ENCODE measurements at regions not wholly inside any gene's neighbourhood (a gene's known extent, or its start where the extent isn't known, plus 50 kb on each side); places are given as distances from the start of the nearest gene placed in this dataset.

DNA sequence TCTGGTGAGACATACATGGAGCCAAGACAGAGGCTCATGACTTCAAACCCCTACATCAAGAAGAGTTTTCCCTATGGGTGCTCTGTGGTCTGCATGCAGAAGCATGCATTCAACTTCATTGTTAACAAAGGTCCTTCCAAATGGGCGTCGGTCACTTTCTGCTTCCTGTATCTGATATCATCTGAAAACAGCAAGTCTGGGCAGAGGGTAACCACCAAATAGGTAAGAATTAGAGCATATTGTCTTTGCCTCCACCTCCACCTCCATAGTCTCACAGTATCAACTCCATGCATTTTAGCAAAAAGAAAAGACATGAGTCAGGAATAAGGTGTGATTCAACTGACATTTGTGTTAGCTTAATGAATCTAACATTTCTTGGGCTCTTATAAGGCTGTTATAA is 462.9 kb downstream of the DMRT2 start:
- TF ChIP-seq, protein P1, sequence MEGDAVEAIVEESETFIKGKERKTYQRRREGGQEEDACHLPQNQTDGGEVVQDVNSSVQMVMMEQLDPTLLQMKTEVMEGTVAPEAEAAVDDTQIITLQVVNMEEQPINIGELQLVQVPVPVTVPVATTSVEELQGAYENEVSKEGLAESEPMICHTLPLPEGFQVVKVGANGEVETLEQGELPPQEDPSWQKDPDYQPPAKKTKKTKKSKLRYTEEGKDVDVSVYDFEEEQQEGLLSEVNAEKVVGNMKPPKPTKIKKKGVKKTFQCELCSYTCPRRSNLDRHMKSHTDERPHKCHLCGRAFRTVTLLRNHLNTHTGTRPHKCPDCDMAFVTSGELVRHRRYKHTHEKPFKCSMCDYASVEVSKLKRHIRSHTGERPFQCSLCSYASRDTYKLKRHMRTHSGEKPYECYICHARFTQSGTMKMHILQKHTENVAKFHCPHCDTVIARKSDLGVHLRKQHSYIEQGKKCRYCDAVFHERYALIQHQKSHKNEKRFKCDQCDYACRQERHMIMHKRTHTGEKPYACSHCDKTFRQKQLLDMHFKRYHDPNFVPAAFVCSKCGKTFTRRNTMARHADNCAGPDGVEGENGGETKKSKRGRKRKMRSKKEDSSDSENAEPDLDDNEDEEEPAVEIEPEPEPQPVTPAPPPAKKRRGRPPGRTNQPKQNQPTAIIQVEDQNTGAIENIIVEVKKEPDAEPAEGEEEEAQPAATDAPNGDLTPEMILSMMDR (IDR thresholded peaks at IDR 0.05) = no peak
- TF ChIP-seq POLR2A (IDR thresholded peaks at IDR 0.05) (no peak), POLR2AphosphoS5 (IDR thresholded peaks at IDR 0.05) (no peak)
- H3K27ac ChIP-seq = no peak overlapping the region
- H3K36me3 ChIP-seq = no peaks in the 10 kb centered on the region
- intact Hi-C loops (cut with DNase I; ENCODE audit: low total_unique reads) = no loop called here
- H3K4me3 ChIP-seq = no peak overlapping the region
- no peak for DNase-seq (ENCODE audit: low spot score in 2 of 2)
- no peaks in the 10 kb centered on the region for H3K4me1 ChIP-seq
- H3K27me3 ChIP-seq = no peaks in the 10 kb centered on the region
- no peaks in the 10 kb centered on the region for H3K9me3 ChIP-seq

DNA sequence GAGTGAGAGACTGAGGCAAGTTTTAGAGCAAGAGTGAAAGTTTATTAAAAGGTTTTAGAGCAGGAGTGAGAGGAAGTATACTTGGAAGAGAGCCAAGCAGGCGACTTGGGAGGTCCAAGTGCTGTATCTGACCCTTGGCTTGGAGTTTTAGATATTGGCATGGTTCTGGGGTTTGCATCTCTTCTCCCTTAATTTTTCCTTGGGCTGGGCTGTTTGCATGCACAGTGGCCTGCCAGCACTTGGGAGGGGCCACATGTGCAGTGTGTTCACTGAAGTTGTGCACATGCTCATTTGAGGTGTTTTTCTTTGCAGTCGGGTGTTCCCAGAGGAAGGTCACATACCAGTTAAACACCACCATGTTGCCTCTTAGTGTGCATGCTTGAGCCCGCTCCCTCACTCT is 464.1 kb downstream of the DMRT2 start:
- no peak for TF ChIP-seq POLR2AphosphoS5 (IDR thresholded peaks at IDR 0.05)
- TF ChIP-seq, protein P1 (IDR thresholded peaks at IDR 0.05) = no peak
- H3K4me3 ChIP-seq = no peak overlapping the region
- intact Hi-C loops (cut with DNase I; ENCODE audit: low total_unique reads) = no loop called here
- no peak overlapping the region for H3K27ac ChIP-seq
- H3K4me1 ChIP-seq = no peaks in the 10 kb centered on the region
- H3K27me3 ChIP-seq = no peaks in the 10 kb centered on the region
- H3K36me3 ChIP-seq = no peaks in the 10 kb centered on the region
- DNase-seq (ENCODE audit: low spot score in 2 of 2) = no peak
- no peaks in the 10 kb centered on the region for H3K9me3 ChIP-seq

DNA sequence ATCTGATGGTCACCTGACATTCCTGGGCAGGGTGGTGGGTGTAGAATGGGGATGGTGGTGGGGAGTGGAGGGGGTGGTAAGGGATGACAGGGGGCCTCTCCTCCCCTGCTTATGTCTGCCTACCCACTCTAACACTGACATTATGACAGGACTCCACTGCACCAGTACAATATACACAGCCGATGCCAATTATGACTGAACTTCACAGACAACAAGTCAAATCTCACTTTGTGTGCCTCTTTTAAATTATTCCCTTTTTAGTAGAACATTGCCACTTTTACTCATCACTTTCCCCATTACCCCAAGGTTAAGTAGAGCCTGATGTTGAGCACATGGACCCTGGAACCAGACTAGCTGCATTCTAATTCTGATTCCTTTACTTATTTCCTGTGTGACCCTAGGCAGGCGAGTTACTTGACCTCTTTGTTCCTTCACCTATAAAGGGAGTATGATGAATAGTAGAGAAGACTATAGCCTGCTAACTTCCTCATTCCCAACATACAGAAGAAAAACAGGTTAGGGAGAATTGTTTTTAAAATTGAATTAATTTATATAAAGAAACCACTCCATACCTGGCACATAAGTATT is 464.7 kb downstream of the DMRT2 start:
- no peaks in the 10 kb centered on the region for H3K9me3 ChIP-seq
- no peaks in the 10 kb centered on the region for H3K36me3 ChIP-seq
- TF ChIP-seq POLR2A (IDR thresholded peaks at IDR 0.05) (no peak), POLR2AphosphoS5 (IDR thresholded peaks at IDR 0.05) (no peak)
- TF ChIP-seq, protein P1 (IDR thresholded peaks at IDR 0.05) = no peak
- no peak overlapping the region for H3K27ac ChIP-seq
- H3K4me3 ChIP-seq = no peak overlapping the region
- intact Hi-C loops (cut with DNase I; ENCODE audit: low total_unique reads) = no loop called here
- no peak for DNase-seq (ENCODE audit: low spot score in 2 of 2)
- H3K4me1 ChIP-seq = no peaks in the 10 kb centered on the region
- no peaks in the 10 kb centered on the region for H3K27me3 ChIP-seq

DNA sequence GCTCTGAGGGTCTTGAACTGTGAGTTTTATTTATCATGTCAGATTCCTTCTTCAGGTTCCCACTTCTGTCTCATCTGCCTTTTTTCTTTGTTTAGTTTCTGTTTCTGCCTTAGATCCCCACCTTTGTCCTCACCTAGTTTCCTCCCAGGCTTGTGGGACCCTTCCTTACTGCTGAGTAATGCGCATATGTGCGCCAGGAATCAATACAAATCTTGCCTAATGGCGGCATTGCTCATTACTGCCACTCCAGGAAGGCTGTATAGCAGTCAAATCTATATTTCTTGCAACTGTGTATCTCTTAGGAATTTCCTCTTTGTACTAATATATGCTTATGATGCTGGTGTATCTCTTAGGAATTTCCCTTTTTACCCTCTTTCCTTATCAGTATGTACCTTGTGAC is 465.4 kb downstream of the DMRT2 start:
- no peaks in the 10 kb centered on the region for H3K27me3 ChIP-seq
- no peaks in the 10 kb centered on the region for H3K4me1 ChIP-seq
- H3K36me3 ChIP-seq = no peaks in the 10 kb centered on the region
- H3K9me3 ChIP-seq = no peaks in the 10 kb centered on the region
- no peak overlapping the region for H3K4me3 ChIP-seq
- intact Hi-C loops (cut with DNase I; ENCODE audit: low total_unique reads) = no loop called here
- H3K27ac ChIP-seq = no peak overlapping the region
- TF ChIP-seq POLR2AphosphoS5 (IDR thresholded peaks at IDR 0.05) = no peak
- no peak for TF ChIP-seq POLR2A (IDR thresholded peaks at IDR 0.05)
- TF ChIP-seq, protein P1 (IDR thresholded peaks at IDR 0.05) = no peak
- DNase-seq (ENCODE audit: low spot score in 2 of 2) = no peak

DNA sequence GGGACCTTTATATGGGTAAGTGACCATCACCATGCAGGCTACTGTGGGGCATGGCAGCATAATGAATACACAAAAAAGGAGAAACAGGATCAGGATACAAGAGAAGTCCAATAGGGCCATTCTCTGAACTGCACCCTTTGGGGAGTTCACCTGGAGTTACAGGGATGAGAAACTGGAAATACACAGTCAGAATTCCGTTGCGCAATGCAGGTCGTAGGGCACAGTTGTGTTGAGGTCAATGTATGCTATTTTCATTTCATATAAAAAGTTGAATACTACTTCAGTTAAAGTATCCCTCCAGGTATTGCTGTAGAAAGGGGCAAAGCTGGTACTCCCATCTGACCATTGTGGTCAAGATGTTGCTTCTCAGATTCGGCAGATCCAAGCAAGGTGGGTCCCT is 471.4 kb downstream of the DMRT2 start:
- no peak for DNase-seq (ENCODE audit: low spot score in 2 of 2)
- Histone ChIP-seq H3K27ac (no peak overlapping the region), H3K27me3 (no peaks in the 10 kb centered on the region), H3K36me3 (no peaks in the 10 kb centered on the region), H3K9me3 (no peaks in the 10 kb centered on the region), H3K4me3 (no peak overlapping the region), H3K4me1 (no peaks in the 10 kb centered on the region)
- intact Hi-C loops (cut with DNase I; ENCODE audit: low total_unique reads) = no loop called here
- TF ChIP-seq, protein P1 (IDR thresholded peaks at IDR 0.05) = no peak
- TF ChIP-seq POLR2AphosphoS5 (IDR thresholded peaks at IDR 0.05) = no peak
- TF ChIP-seq POLR2A (IDR thresholded peaks at IDR 0.05) = no peak
